GM18868 (cell line): ENCODE measurements at regions not wholly inside any gene's neighbourhood (a gene's known extent, or its start where the extent isn't known, plus 50 kb on each side); places are given as distances from the start of the nearest gene placed in this dataset.

Source experiments
- ATAC-seq: cut with Tn5 transposase; IDR thresholded peaks from one replicate; pipeline ENCODE4 v1.9.1; 2021; ENCODE audit warnings: mild to moderate bottlenecking, moderate library complexity; ENCODE audit not compliant: unreplicated experiment

- ATAC-seq = no peak
Measured at GRCh38 chr10:29763396-29763795, 128.6 kb upstream of the SVIL start.

- ATAC-seq = no peak
Measured at GRCh38 chr10:29761916-29762315, 127.1 kb upstream of the SVIL start.

- ATAC-seq = no peak
Measured at GRCh38 chr10:29760138-29760900, 125.5 kb upstream of the SVIL start.

GRCh38 chr10:29757551-29758297 lies 123.0 kb upstream of the SVIL start:
- no peak for ATAC-seq

GRCh38 chr10:29756451-29756850 lies 121.7 kb upstream of the SVIL start:
- ATAC-seq = no peak

- ATAC-seq = no peak
Measured at GRCh38 chr10:29753283-29753682, 118.5 kb upstream of the SVIL start.

- ATAC-seq = no peak
Measured at GRCh38 chr10:29751684-29752083, 116.9 kb upstream of the SVIL start.

- no peak for ATAC-seq
Measured at GRCh38 chr10:29751240-29751639, 116.5 kb upstream of the SVIL start.

GRCh38 chr10:29749150-29749549 lies 114.4 kb upstream of the SVIL start:
- ATAC-seq = no peak

GRCh38 chr10:29748109-29748650 lies 113.4 kb upstream of the SVIL start:
- no peak for ATAC-seq

- ATAC-seq = no peak
Measured at GRCh38 chr10:29746080-29746797, 111.5 kb upstream of the SVIL start.

GRCh38 chr10:29740981-29741545 lies 106.3 kb upstream of the SVIL start:
- ATAC-seq = no peak

GRCh38 chr10:29738341-29738740 lies 103.6 kb upstream of the SVIL start:
- no peak for ATAC-seq

- no peak for ATAC-seq
Measured at GRCh38 chr10:29737074-29737593, 102.4 kb upstream of the SVIL start.

GRCh38 chr10:29736366-29737073 lies 101.7 kb upstream of the SVIL start:
- no peak for ATAC-seq

GRCh38 chr10:29735628-29736365 lies 101.0 kb upstream of the SVIL start:
- ATAC-seq = peak; percentile 85

GRCh38 chr10:29734962-29735627 lies 100.3 kb upstream of the SVIL start:
- peak; percentile 41 for ATAC-seq

GRCh38 chr10:29734640-29734961 lies 99.8 kb upstream of the SVIL start:
- ATAC-seq = no peak

GRCh38 chr10:29733323-29733722 lies 98.6 kb upstream of the SVIL start:
- ATAC-seq = no peak
